Pancreas (tissue), 10 donors: ENCODE measurements at regions not wholly inside any gene's neighbourhood (a gene's known extent, or its start where the extent isn't known, plus 50 kb on each side); places are given as distances from the start of the nearest gene placed in this dataset.

Experiments used
- ATAC-seq, 4 donors: fragments of 200-7000 bp; cut with Tn5 transposase; one replicate each; pipeline versions ENCODE4 v1.8.0 to v1.9.1; 2020; ENCODE audit warnings: mild to moderate bottlenecking in 4 of 4, moderate library complexity in 4 of 4
- DNase-seq, 6 donors: peaks; one replicate each; pipeline ENCODE4 v3.0.0-alpha.2; 2020
- FAIRE-seq: peaks from 2 replicates; lab custom pipeline; 2012; peaks lifted over from hg19 to GRCh38; lab: Jason Lieb, UNC
- H3K27ac ChIP-seq, 4 donors: fragments of 200-600 bp; sonication (generic); 1 replicate in 3 of 4; 2 replicates in 1 of 4; pipeline versions ENCODE4 v1.5.0 to v1.8.0; 2020
- H3K27me3 ChIP-seq, 4 donors: fragments of 200-600 bp; one replicate each; pipeline ENCODE4 v1.8.0; 2021
- H3K36me3 ChIP-seq, 3 donors: fragments of 200-600 bp; sonication (generic) in 1 of 3; one replicate each; pipeline versions ENCODE4 v1.5.0 to v1.8.0; 2020 to 2021
- H3K4me1 ChIP-seq, 3 donors: fragments of 200-600 bp; one replicate each; pipeline ENCODE4 v1.8.0; 2021
- H3K4me3 ChIP-seq, 4 donors: fragments of 200-600 bp; sonication (generic) in 2 of 4; one replicate each; pipeline versions ENCODE4 v1.5.0 to v1.8.0; 2020 to 2021
- H3K9me3 ChIP-seq, 4 donors: fragments of 200-600 bp; one replicate each; pipeline ENCODE4 v1.8.0; 2021
- CTCF ChIP-seq, 4 donors: fragments of 200-600 bp; sonication (generic) in 3 of 4; IDR thresholded peaks; one replicate each; pipeline versions ENCODE4 v1.5.0 to v1.8.0; 2021; ENCODE audit warnings: antibody characterized with exemption in 4 of 4
- WGBS, 2 donors: extraction: QIAGEN DNeasy Blood & Tissue Kit; methylation state at CpG; one replicate each; pipeline ENCODE4 v1.1.7; 2013; 5-methylcytosine and 5-hydroxymethylcytosine counted together
- intact Hi-C, 3 donors: fragments of 100-400 bp; cut with DNase I; formaldehyde crosslinking; loops; one replicate each; pipeline versions ENCODE4 v1.11.1 to v1.14.2; 2022
- donor health status: healthy with polysubstance abuse.
- donor health status: DM: no; HTN: no; CAD: no; lungs with moderate emphysema.
- donor health status: DM: no; HTN: no; CAD: no.
- donor health status: control.
- donor health status: control.
- donor health status: Bipolar disorder and iron deficiency.
- donor health status: DM: yes; HTN: yes; CAD: no.
- donor health status: DM: no; HTN: no; CAD: no.
- donor health status: DM: no; HTN: no; CAD: no.
- donor health status: DM: yes; HTN: yes; CAD: no.

DNA sequence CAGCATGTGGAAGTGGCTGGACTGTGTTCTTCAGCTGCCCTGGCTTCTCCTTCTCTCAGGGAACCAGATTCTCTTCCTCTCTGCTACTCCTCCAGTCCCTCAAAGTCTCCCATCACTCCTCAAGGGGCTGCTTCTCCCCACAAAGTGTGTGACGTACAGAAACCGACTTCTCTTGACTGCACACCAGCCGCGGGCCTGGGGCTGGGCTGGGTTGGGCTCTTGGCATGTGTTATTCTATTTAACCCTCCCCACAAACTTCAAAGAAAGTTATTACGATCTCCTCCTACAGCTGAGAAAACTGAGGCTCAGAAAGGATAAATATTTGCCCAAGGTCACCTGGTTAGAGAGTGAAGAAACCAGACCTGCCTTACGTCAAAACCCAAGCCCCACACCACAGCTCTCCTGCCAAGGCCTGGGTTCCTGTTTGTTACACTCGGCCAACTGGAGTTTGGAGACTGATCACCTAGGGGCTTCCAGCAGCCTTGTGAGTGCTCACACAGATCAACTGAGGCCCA, 269.0 kb downstream of the TFCP2L1 start:
- Histone ChIP-seq H3K27me3 (no peaks in the 10 kb centered on the region), H3K9me3 (no peaks in the 10 kb centered on the region), H3K27ac (peak overlapping the region in 2 of 4 donors; percentile 23 to 48), H3K4me3 (no peak overlapping the region), H3K4me1 (peaks cover 0 to 5% (median 0%) of the 10 kb centered on the region in 3 donors), H3K36me3 (no peaks in the 10 kb centered on the region)
- peak; percentile 81 to 95 (median 89) for ATAC-seq
- 44 to 48% methylated on average over 7 of the region's 7 CpGs for WGBS, 2 donors
- no peak for TF ChIP-seq CTCF (IDR thresholded peaks at IDR 0.05)
- peak in 2 of 6 donors; percentile 27 to 38 for DNase-seq
- no peak for FAIRE-seq
- intact Hi-C loops = no loop called here

DNA sequence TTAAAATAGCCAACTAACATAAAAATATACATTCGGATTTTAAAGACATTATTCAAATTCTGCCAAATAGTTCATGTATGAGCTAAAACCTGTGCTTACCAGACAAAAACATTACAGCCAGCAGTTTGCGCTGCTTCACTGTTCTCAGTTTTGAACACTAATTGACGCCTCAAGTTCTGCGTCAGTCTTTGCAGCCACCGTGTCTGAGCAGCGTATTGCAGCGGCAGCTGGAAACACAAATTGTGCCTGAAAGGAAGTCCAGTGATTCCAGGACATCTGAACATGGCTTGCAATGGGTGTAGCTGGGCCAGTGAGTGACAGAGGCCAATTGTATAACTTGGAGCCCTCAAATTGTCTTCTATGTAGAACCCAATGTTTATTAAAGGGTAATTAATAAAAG, 267.6 kb downstream of the TFCP2L1 start:
- H3K4me1 ChIP-seq = peaks cover 0 to 5% (median 0%) of the 10 kb centered on the region in 3 donors
- intact Hi-C loops = no loop called here
- H3K27ac ChIP-seq = no peak overlapping the region
- H3K36me3 ChIP-seq = no peaks in the 10 kb centered on the region
- no peak overlapping the region for H3K4me3 ChIP-seq
- WGBS, 2 donors = 52 to 57% methylated on average over 7 of the region's 7 CpGs
- ATAC-seq (no peak), DNase-seq (no peak), FAIRE-seq (no peak)
- no peaks in the 10 kb centered on the region for H3K9me3 ChIP-seq
- no peak for TF ChIP-seq CTCF (IDR thresholded peaks at IDR 0.05)
- H3K27me3 ChIP-seq = no peaks in the 10 kb centered on the region

DNA sequence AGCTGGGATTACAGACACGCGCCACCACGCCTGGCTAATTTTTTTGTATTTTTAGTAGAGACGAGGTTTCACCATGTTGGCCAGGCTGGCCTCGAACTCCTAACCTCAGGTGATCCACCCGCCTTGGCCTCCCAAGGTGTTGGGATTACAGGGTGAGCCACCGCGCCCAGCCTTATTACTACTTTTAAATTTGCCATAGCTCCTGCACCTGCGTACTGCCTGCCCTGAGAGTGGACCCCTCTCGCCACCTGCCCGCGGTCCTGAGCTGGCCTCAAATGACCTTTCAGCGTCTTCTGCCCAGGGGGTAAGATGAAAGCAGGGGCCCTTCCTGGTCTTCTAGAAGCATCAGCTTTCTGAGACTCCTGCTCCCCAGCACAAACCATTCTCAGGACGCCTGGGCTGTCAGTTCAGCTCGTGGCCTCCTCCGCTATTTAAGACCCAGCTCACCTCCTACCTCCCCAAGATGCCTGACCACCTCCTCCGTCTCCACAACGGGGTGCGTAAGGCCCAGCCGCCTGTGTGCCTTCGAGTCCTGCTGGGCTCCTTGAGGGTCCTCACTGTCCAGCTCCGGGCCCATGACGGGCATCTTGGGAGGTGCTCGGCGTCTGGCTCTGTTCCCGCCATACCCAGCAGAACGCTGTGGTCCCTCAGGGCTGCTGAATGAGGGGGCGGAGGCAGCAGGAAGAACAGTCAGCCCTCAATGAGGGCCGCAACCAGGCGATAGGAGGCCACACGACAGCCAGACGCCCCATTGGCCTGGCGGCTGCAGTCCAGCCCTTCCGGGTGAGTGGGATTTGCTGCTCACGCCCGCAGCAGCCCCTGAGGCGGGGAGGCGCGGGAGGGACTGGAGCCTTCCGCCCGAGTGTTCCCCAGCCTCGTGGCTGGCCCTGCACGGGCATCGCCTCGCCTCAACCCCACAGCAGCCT, 266.6 kb downstream of the TFCP2L1 start:
- intact Hi-C loops = no loop called here
- no peak for TF ChIP-seq CTCF (IDR thresholded peaks at IDR 0.05)
- WGBS, 2 donors = 87% methylated on average over 45 of the region's 45 CpGs
- H3K4me3 ChIP-seq = no peak overlapping the region
- no peaks in the 10 kb centered on the region for H3K9me3 ChIP-seq
- DNase-seq (peak in 1 of 6 donors; percentile 74), ATAC-seq (no peak), FAIRE-seq (no peak)
- peaks cover 0 to 5% (median 0%) of the 10 kb centered on the region in 3 donors for H3K4me1 ChIP-seq
- no peaks in the 10 kb centered on the region for H3K27me3 ChIP-seq
- H3K27ac ChIP-seq = no peak overlapping the region
- H3K36me3 ChIP-seq = no peaks in the 10 kb centered on the region

- Histone ChIP-seq H3K9me3 (no peaks in the 10 kb centered on the region), H3K27me3 (no peaks in the 10 kb centered on the region), H3K27ac (no peak overlapping the region), H3K4me1 (peaks cover 0 to 5% (median 0%) of the 10 kb centered on the region in 3 donors), H3K4me3 (no peak overlapping the region), H3K36me3 (no peaks in the 10 kb centered on the region)
- 87 to 93% methylated on average over 12 of the region's 12 CpGs for WGBS, 2 donors
- no peak for TF ChIP-seq CTCF (IDR thresholded peaks at IDR 0.05)
- ATAC-seq = peak in 1 of 4 donors; percentile 13
- intact Hi-C loops = no loop called here
- no peak for DNase-seq
- FAIRE-seq = no peak
These were observed 265.9 kb downstream of the TFCP2L1 start for GRCh38 chr2:121019071-121019470.

- no peak overlapping the region for H3K4me3 ChIP-seq
- ATAC-seq (no peak), FAIRE-seq (no peak)
These were observed 265.2 kb downstream of the TFCP2L1 start for GRCh38 chr2:121019756-121020155.

More at GRCh38 chr2:121019756-121020155, 265.2 kb downstream of the TFCP2L1 start:
- intact Hi-C loops = no loop called here
- Histone ChIP-seq H3K9me3 (no peaks in the 10 kb centered on the region), H3K27me3 (no peaks in the 10 kb centered on the region), H3K4me1 (peaks cover 0 to 5% (median 0%) of the 10 kb centered on the region in 3 donors), H3K36me3 (no peaks in the 10 kb centered on the region), H3K27ac (no peak overlapping the region)
- WGBS, 2 donors = 85 to 86% methylated on average over 7 of the region's 7 CpGs
- no peak for DNase-seq
- no peak for TF ChIP-seq CTCF (IDR thresholded peaks at IDR 0.05)
